Superior temporal gyrus (tissue), 1 donor: ENCODE measurements at regions not wholly inside any gene's neighbourhood (a gene's known extent, or its start where the extent isn't known, plus 50 kb on each side); places are given as distances from the start of the nearest gene placed in this dataset.
"Not testable (repeated sequence)": the region's sequence is repeated elsewhere in the genome, so short reads cannot be mapped to it uniquely, and the experiment has no call there.

ENCODE experiments used
- DNase-seq: peaks from one replicate; pipeline ENCODE4 v3.0.0-alpha.2; 2016; ENCODE audit errors: extremely low spot score

- no peak for DNase-seq
Observed at GRCh38 chr10:60615541-60615940, 162.7 kb upstream of the CDK1 start.

- DNase-seq: no peak
Observed at GRCh38 chr10:60614363-60614762, 163.9 kb upstream of the CDK1 start.

GRCh38 chr10:60613434-60613833, 164.8 kb upstream of the CDK1 start:
- DNase-seq: no peak

- DNase-seq: no peak
Observed at GRCh38 chr10:60611291-60611747, 167.0 kb upstream of the CDK1 start.

GRCh38 chr10:60607372-60607771, 170.9 kb upstream of the CDK1 start:
- DNase-seq: no peak

- no peak for DNase-seq
Observed at GRCh38 chr10:60606343-60607080, 171.8 kb upstream of the CDK1 start.

- DNase-seq: no peak
Observed at GRCh38 chr10:60605476-60605875, 172.8 kb upstream of the CDK1 start.

- peak; percentile 69 for DNase-seq
Observed at GRCh38 chr10:60604342-60604741, 173.9 kb upstream of the CDK1 start.

GRCh38 chr10:60597513-60597912, 180.8 kb upstream of the CDK1 start:
- no peak for DNase-seq

GRCh38 chr10:60595852-60596251, 182.4 kb upstream of the CDK1 start:
- no peak for DNase-seq

- DNase-seq: no peak
Observed at GRCh38 chr10:60594476-60595051, 183.7 kb upstream of the CDK1 start.

GRCh38 chr10:60591119-60591518, 187.2 kb upstream of the CDK1 start:
- no peak for DNase-seq

- no peak for DNase-seq
Observed at GRCh38 chr10:60589376-60589775, 188.9 kb upstream of the CDK1 start.

- DNase-seq: not testable (repeated sequence)
Observed at GRCh38 chr10:60581782-60582181, 192.1 kb upstream of the ANK3 start.

GRCh38 chr10:60578217-60578616, 188.5 kb upstream of the ANK3 start:
- DNase-seq: no peak

GRCh38 chr10:60576130-60577069, 186.7 kb upstream of the ANK3 start:
- DNase-seq: no peak

- no peak for DNase-seq
Observed at GRCh38 chr10:60575105-60575504, 185.4 kb upstream of the ANK3 start.

- no peak for DNase-seq
Observed at GRCh38 chr10:60574388-60574787, 184.7 kb upstream of the ANK3 start.

- no peak for DNase-seq
Observed at GRCh38 chr10:60573336-60573735, 183.7 kb upstream of the ANK3 start.

GRCh38 chr10:60572511-60573194, 183.0 kb upstream of the ANK3 start:
- DNase-seq: peak; percentile 83

GRCh38 chr10:60570896-60571295, 181.2 kb upstream of the ANK3 start:
- DNase-seq: peak; percentile 84
